GM18858 (cell line): ENCODE measurements at regions not wholly inside any gene's neighbourhood (a gene's known extent, or its start where the extent isn't known, plus 50 kb on each side); places are given as distances from the start of the nearest gene placed in this dataset.
"Not testable (repeated sequence)": the region's sequence is repeated elsewhere in the genome, so short reads cannot be mapped to it uniquely, and the experiment has no call there.

Experiments
- ATAC-seq: cut with Tn5 transposase; IDR thresholded peaks from one replicate; pipeline ENCODE4 v1.9.1; 2021; ENCODE audit not compliant: unreplicated experiment

GRCh38 chr5:62240494-62240893, 65.5 kb upstream of the KIF2A start:
- ATAC-seq: not testable (repeated sequence)

- ATAC-seq: not testable (repeated sequence)
Observed at GRCh38 chr5:62242000-62242399, 64.0 kb upstream of the KIF2A start.

- not testable (repeated sequence) for ATAC-seq
Observed at GRCh38 chr5:62243046-62243445, 63.0 kb upstream of the KIF2A start.

GRCh38 chr5:62248192-62248591, 57.8 kb upstream of the KIF2A start:
- ATAC-seq: not testable (repeated sequence)

- not testable (repeated sequence) for ATAC-seq
Observed at GRCh38 chr5:62250085-62250484, 55.9 kb upstream of the KIF2A start.

GRCh38 chr5:62250919-62251318, 55.1 kb upstream of the KIF2A start:
- ATAC-seq: peak; percentile 50

- ATAC-seq: not testable (repeated sequence)
Observed at GRCh38 chr5:62252519-62252918, 53.5 kb upstream of the KIF2A start.

- ATAC-seq: not testable (repeated sequence)
Observed at GRCh38 chr5:62255551-62255950, 50.5 kb upstream of the KIF2A start.

GRCh38 chr5:62256161-62257019, 49.6 kb upstream of the KIF2A start:
- peak; percentile 72 for ATAC-seq
